ENCODE measurements at regions not wholly inside any gene's neighbourhood (a gene's known extent, or its start where the extent isn't known, plus 50 kb on each side); places are given as distances from the start of the nearest gene placed in this dataset.

- no peaks in the 10 kb centered on the region for H3K36me3 ChIP-seq (ENCODE audit: control insufficient read depth, low read length)
- no peak overlapping the region for H3K4me2 ChIP-seq (ENCODE audit: low read length)
- H3K9me2 ChIP-seq (replicated peaks; ENCODE audit: control insufficient read depth, low read length): no peaks in the 10 kb centered on the region; the same call in 1 of the 2 replicates
- H3K27me3 ChIP-seq (ENCODE audit: control insufficient read depth, low read length): no peaks in the 10 kb centered on the region
- H4K20me1 ChIP-seq (ENCODE audit: control insufficient read depth, insufficient read depth, low read depth, low read length): no peaks in the 10 kb centered on the region
- H3K9me3 ChIP-seq (ENCODE audit: control insufficient read depth, insufficient read depth, low read length): no peaks in the 10 kb centered on the region
- no peaks in the 10 kb centered on the region for H3K4me1 ChIP-seq (ENCODE audit: control insufficient read depth, low read length)
- TF ChIP-seq CTCF (IDR thresholded peaks at IDR 0.05; ENCODE audit: low read depth, low read length, poor library complexity, severe bottlenecking) (no peak), EZH2phosphoT487 (IDR thresholded peaks at IDR 0.05; ENCODE audit: borderline replicate concordance, low read length) (no peak)
- no peaks in the 10 kb centered on the region for H3K79me2 ChIP-seq (ENCODE audit: control insufficient read depth, low read length)
- H3K4me3 ChIP-seq (ENCODE audit: low read length): no peak overlapping the region
- H3F3A ChIP-seq (ENCODE audit: control insufficient read depth, insufficient read depth): no peaks in the 10 kb centered on the region
- H3K27ac ChIP-seq (ENCODE audit: low read depth, low read length): no peak overlapping the region
Measured at GRCh38 chr13:84481958-84482357, 599.7 kb upstream of the SLITRK1 start.

GRCh38 chr13:84479656-84480055 is 597.4 kb upstream of the SLITRK1 start:
- no peaks in the 10 kb centered on the region for H3K9me3 ChIP-seq (ENCODE audit: control insufficient read depth, insufficient read depth, low read length)

GRCh38 chr13:84470528-84470927 is 588.3 kb upstream of the SLITRK1 start:
- TF ChIP-seq EZH2phosphoT487 (IDR thresholded peaks at IDR 0.05; ENCODE audit: borderline replicate concordance, low read length) (no peak), CTCF (IDR thresholded peaks at IDR 0.05; ENCODE audit: low read depth, low read length, poor library complexity, severe bottlenecking) (no peak)
- Histone ChIP-seq H3K27me3 (ENCODE audit: control insufficient read depth, low read length) (no peaks in the 10 kb centered on the region), H3K9me2 (replicated peaks; ENCODE audit: control insufficient read depth, low read length) (no peaks in the 10 kb centered on the region), H4K20me1 (ENCODE audit: control insufficient read depth, insufficient read depth, low read depth, low read length) (no peaks in the 10 kb centered on the region), H3F3A (ENCODE audit: control insufficient read depth, insufficient read depth) (no peaks in the 10 kb centered on the region), H3K79me2 (ENCODE audit: control insufficient read depth, low read length) (no peaks in the 10 kb centered on the region), H3K4me1 (ENCODE audit: control insufficient read depth, low read length) (no peaks in the 10 kb centered on the region), H3K27ac (ENCODE audit: low read depth, low read length) (no peak overlapping the region), H3K4me2 (ENCODE audit: low read length) (no peak overlapping the region), H3K4me3 (ENCODE audit: low read length) (no peak overlapping the region), H3K9me3 (ENCODE audit: control insufficient read depth, insufficient read depth, low read length) (no peaks in the 10 kb centered on the region), H3K36me3 (ENCODE audit: control insufficient read depth, low read length) (no peaks in the 10 kb centered on the region)

More at GRCh38 chr13:84479656-84480055, 597.4 kb upstream of the SLITRK1 start:
- Histone ChIP-seq H3K4me1 (ENCODE audit: control insufficient read depth, low read length) (no peaks in the 10 kb centered on the region), H3K4me2 (ENCODE audit: low read length) (no peak overlapping the region), H3K9me2 (replicated peaks; ENCODE audit: control insufficient read depth, low read length) (no peaks in the 10 kb centered on the region), H4K20me1 (ENCODE audit: control insufficient read depth, insufficient read depth, low read depth, low read length) (no peaks in the 10 kb centered on the region), H3K27ac (ENCODE audit: low read depth, low read length) (no peak overlapping the region), H3K36me3 (ENCODE audit: control insufficient read depth, low read length) (no peaks in the 10 kb centered on the region), H3K4me3 (ENCODE audit: low read length) (no peak overlapping the region), H3K79me2 (ENCODE audit: control insufficient read depth, low read length) (no peaks in the 10 kb centered on the region), H3K27me3 (ENCODE audit: control insufficient read depth, low read length) (no peaks in the 10 kb centered on the region), H3F3A (ENCODE audit: control insufficient read depth, insufficient read depth) (no peaks in the 10 kb centered on the region)
- no peak for TF ChIP-seq EZH2phosphoT487 (IDR thresholded peaks at IDR 0.05; ENCODE audit: borderline replicate concordance, low read length)

GRCh38 chr13:84466461-84466860 is 584.2 kb upstream of the SLITRK1 start:
- Histone ChIP-seq H3K9me3 (ENCODE audit: control insufficient read depth, insufficient read depth, low read length) (no peaks in the 10 kb centered on the region), H4K20me1 (ENCODE audit: control insufficient read depth, insufficient read depth, low read depth, low read length) (no peaks in the 10 kb centered on the region), H3K79me2 (ENCODE audit: control insufficient read depth, low read length) (no peaks in the 10 kb centered on the region), H3K27me3 (ENCODE audit: control insufficient read depth, low read length) (no peaks in the 10 kb centered on the region), H3K9me2 (replicated peaks; ENCODE audit: control insufficient read depth, low read length) (no peaks in the 10 kb centered on the region), H3K4me2 (ENCODE audit: low read length) (no peak overlapping the region), H3K4me3 (ENCODE audit: low read length) (no peak overlapping the region), H3F3A (ENCODE audit: control insufficient read depth, insufficient read depth) (no peaks in the 10 kb centered on the region), H3K27ac (ENCODE audit: low read depth, low read length) (no peak overlapping the region), H3K36me3 (ENCODE audit: control insufficient read depth, low read length) (no peaks in the 10 kb centered on the region), H3K4me1 (ENCODE audit: control insufficient read depth, low read length) (no peaks in the 10 kb centered on the region)
- TF ChIP-seq EZH2phosphoT487 (IDR thresholded peaks at IDR 0.05; ENCODE audit: borderline replicate concordance, low read length) (no peak), CTCF (IDR thresholded peaks at IDR 0.05; ENCODE audit: low read depth, low read length, poor library complexity, severe bottlenecking) (no peak)

Measured in DOHH2 (cell line).